ENCODE measurements at regions not wholly inside any gene's neighbourhood (a gene's known extent, or its start where the extent isn't known, plus 50 kb on each side); places are given as distances from the start of the nearest gene placed in this dataset.

DNA sequence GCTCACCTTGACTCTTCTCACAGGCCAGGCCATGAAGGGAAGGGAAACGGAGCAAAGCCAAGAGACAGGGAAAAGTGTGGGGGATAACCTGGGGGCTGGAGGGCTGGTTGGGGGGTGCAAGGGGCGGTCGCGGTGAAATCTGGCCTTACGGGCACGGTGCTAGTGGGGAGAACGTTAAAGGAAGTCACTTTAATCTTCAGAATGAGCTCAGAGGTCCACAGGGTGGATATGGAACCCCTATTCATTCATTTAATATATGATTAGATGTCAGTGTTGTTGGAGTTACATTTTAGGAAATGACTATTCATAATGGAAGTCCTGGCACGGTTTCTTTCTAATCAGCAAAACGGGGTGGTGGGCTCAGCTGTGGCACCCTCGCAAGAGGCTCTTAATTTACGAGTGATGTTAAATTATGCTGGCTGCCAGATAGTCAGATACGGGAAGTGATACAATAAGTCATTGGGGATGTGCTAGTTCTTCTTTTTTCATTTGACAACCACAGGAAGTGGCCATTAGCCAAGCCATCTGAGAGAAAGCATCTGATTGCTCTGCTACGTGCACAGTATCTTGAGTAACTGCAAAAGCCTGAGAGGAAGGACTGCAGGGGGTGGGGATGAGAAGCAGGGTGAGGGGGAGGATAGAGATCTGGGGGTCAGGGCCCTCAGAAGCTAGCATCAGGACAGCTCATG, 253.0 kb downstream of the QKI start:
- DNase-seq, result no peak

DNA sequence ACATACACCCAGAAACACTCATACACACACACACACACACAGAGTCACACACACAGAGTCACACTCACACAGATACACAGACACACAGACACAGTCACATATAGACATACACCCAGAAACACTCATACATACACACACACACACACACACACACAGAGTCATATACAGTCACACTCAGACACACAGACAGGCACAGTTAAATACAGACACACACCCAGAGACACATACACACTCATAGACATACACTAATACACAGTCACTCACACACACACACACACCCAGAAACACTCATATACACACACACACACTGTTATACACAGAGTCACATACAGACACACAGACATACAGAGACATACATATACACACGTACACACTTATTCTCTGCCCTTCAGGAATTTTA, 250.9 kb downstream of the QKI start:
- DNase-seq, result no peak

DNA sequence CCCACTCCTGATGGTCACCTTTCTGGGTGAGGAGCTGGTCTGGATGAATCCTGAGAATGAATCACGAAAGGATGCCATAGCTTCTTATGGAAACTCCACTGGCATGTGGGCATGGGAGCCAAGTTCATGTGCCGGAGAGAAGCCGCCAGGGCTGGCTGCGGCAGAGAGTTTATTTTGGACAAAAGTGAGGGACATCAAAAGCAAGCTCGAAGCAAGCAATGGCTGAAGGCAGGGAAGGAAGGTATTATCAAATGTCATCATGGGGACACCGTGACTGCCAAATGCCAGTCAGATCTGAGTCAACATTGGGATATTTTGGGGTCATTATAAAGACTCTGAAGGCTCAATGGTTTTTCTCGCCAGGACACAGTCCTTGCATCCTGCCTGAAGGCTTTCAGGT, 249.1 kb downstream of the QKI start:
- DNase-seq, result no peak

DNA sequence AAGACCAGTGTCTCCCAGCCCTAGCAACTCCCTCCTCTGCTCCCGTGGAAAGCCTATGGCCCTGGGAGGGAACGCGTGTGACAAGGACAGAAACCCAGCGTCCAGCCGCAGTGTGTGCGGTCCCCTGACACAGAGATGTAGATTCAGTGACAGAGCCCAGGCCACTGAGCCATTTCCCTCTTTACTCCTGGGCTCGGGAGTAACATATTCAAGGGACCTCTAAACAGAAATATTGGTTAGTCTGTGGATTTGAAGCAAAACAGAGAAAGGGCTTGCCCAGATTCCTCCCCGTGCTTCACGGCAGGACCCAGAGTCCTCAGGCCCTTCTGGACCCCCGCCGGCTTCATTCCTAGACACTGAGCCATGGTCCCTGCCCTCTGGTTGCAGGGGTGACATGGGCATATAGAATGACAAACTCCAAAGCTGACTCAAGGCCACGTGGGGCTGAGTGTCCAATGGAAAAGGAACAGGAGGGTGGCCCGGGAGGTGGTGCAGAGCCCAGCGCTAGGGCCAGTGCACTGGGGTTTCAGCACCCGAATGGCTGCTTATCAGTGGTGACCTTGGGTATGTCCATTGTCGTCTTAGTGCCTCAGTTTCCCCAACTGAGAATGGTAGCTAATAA, 248.2 kb downstream of the QKI start:
- no peak for DNase-seq

DNA sequence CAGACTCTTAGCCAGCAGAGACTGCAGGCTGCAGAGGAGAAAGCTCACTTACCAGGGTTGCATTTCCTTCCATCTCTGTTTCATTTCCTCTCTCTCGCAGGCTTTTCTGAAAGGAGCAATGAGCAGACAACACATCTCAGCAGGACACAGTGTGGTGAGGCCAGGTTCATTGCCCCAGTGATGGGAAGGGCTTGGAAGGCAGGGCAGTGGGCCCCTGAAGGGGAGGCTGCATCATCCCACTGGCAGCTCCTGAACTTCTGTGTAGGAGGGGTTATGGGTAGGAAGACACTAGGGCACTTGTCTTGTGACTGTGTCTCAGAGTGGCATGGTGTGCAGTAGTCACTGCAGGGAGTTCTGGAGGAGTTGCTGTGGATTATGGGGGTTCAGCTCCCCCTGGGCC, 246.8 kb downstream of the QKI start:
- no peak for DNase-seq

DNA sequence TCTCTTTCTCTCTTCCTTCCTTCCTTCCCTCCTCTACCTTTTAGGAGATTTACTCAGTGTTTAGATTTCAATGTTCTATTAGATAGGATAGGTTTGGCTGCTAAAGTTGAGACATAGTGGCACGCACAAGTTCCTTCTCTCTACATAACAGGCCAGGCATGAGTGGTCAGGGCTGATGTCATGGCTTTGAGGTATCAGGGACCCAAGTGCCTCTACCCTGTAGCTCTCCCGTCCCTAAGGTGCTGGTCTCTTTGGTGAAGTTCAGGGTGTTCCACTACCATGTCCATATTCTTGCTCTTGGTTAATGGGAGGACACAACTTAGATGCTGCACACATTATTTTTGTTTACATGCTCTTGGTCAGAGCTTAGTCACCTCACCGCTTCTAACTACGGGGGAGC, 245.3 kb downstream of the QKI start:
- DNase-seq, result no peak

DNA sequence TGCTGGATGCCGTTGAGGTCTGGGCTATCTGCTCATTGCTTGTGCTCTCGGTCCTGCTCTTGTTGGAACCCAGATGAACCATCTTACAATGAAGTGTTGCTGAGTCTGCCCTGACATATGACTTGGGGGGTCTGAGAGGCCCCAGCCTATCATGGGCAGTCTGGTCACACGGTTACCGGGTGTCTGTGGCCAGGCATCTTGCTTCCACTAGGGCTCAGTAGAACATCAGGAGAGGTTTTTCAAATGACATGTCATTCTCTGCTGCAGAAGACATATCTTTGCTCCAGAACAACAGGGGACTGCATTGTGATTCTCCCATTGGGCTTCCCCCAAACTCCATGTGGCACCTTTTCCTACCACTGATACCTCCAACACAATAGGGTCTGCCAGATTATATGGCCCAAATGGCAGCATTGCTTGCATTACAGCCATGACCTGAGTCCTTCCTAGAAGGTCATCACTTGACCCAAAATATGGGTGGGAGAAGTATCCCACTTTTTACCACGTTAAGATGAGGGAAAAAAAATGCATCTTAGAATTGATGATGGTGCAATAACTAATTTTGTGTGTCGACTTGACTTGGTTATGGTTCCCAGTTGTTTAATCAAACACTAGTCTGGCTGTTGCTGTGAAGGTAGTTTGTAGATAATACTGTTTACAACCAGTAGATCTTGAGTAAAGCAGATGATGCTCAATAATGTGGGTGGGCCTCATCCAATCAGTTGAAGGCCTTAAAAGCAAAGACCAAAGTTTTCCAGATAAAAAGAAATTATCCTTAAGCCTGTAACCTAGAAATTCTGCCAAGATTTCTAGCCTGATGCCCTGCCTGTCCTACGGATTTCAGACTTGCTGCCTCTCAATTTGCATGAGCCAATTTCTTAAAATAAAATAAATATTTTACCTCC, 241.0 kb downstream of the QKI start:
- no peak for DNase-seq

DNA sequence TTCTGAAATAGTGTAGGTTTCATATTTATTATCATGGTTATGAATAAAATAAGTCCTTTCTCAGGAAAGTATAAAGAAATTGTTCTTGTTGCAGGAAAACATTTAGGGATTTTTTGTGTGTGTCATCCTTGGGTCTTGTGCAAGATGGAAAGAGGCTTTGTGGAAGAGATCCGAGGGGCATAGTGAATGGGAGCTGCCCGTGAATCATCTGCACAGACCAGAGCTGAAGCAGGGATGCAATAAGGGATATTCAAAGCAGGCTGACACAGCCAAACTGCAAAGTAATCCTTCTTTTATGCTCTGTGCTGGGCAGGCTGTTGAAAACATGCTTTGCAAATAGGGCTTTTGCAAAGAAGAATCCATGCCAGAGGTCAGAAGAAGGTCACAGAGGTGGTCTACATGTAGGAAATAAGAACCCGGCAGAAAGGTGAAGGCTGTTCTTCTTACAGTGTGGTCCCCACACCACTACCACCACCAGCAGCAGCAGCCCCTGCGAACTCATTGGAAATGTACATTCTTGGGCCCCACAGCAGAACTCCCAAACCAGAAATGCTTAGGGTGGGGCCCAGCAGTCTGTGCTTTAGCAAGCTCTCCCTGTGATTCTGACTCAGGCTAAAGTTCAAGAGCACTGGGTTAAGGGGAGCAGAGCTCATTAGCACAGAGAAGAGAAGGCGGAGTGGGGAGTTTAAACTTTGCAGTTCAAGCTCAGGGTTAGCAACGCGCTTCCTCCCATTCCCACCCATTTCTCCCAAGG, 237.6 kb downstream of the QKI start:
- no peak for DNase-seq

DNA sequence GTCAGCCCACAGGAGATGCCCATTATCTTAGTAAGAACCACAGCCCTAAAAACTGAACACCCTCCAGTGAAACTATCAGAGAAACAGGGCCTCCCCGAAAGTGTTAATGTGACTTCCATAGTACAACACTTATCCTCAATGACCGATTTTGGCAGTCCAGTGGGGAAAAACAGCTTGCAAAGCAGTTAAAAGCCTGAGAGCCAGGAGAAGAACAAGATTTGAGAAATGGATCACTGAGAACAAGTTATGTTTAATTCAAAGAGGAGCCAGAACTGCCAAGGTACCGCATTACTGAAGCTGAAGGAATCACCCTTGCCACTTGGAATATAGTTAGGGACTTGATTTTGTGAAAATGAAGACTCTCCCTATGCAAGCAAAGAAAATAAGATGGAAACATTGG, 236.9 kb downstream of the QKI start:
- DNase-seq, result no peak

DNA sequence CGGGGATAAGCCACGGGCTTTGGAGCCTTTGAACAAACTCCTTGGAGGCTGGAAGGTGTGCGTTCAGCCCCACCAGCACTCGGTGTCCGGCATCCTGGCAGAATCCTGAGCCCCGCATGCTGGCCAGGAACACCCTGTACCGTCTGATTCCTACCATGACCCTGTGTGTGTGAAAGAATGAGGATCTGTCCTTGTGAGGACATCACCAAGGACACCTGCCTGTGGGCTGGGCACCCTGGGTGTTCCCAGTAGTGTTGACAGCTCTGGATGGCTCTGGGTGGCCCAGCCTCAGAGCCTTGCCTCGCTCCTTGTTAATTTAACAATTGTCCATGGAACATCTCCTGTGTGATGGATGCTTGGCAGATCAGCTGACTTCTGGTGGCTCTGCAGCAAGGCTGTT, 234.3 kb downstream of the QKI start:
- no peak for DNase-seq

DNA sequence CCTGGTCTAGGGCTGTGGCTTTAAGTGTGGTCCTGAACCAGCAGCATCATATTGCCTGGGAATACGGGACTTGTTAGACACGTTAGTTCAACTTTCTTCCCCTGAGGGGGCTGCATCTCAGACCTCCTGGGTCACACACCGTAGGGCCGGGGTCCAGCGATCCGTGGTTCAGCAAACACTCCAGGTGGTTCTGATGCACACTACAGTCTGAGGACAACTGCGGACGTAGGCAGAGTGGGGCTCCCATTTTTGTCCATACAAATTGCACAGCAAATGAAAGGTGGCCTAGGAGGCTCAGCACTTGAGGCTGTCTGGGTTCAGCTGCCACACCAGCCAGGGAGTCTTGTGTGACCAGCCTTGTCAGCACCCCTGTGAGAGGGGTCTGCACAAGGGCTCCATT, 233.1 kb downstream of the QKI start:
- DNase-seq, result no peak

DNA sequence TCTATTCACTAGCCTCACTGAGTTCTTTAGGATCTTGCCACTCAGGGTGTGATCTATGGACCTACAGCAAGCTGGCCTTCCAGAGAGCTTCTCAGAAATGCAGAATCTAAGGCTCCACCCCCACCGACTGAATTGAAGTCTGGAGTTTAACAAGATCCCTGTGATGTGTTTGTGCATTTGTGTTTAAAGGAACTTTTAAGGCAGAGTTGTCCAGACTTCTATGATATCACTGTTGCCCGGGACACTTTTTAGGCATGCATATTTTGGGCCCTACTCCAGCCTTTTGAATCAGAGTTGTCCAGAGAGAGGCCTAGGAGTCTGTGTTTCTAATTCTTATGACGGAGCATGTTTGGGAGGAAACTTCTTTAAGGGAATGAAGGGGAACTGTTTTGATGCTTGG, 232.3 kb downstream of the QKI start:
- no peak for DNase-seq

DNA sequence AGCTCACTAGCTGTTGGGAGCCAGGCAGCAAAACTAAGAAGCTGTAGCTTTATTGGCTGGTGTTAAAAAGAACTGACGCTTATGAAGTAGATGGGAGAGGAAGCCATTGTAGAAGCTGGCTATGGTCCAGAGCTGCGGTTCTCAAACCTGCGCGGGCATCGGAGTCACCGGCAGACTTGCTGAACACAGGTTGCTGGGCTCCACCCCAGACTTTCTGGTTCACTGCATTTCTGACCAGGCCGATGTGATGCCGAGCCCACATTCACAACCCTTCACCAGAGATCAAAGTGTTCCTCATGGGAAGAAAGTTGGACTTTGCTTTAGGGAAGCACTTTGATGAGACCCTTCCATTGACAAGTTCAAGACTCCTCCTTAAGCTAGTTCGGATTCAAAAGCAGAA, 231.6 kb downstream of the QKI start:
- no peak for DNase-seq

DNA sequence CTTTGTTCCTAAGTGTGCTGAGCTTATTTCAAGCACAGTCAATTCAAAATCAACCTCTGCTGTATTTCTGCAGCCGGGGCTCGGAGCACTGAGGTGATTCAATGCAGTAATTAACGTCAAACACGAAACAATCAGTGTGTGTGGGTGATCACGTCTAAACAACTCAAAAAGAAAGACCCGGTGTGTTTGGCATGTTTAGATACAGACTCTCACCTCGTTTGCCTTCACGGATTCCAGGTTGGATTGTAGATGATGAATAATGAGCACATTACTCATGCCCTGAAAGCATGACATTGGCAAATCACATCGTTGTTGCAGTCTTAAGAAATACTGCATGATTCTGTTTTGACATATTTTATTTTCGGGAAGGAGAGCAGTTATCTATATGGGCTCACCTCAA, 231.0 kb downstream of the QKI start:
- DNase-seq, result no peak

DNA sequence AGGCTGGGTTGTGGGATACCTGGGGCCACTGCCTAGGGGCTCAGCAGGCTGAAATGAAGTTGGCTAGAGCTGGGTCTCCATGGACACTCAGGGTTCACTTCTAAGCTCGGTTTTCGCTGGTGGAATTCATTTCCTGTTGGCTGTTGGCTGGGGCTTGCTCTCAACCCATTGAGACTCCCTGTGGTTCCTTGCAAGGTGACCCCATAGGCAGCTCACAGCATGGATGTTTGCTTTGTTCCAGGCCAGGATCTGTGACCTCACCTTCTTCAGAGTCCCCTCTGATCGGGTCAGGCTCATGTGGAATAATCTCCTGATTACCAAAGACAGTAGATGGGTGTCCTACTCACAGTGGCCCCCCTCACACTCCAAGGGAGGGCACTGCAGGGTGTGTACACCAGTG, 229.3 kb downstream of the QKI start:
- no peak for DNase-seq

DNA sequence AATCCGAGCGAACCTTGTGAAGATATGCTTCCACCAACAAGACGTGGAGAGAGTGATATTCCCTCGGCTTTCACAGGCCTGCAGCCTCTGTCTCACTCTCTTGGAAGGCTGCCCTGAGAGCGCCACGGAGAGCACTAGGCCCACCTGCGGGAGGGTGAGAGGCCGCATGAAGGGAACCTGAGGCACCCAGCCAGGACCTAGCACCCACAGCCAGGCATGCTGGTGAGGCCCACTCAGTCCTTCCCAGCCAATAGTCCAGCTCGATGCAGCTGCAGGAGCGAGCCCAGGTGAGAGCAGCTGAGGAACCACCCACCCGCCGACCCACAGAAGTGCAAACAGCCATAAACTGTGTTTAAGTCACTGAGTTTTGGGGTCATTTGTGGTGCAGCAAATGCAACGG, 227.2 kb downstream of the QKI start:
- no peak for DNase-seq

DNA sequence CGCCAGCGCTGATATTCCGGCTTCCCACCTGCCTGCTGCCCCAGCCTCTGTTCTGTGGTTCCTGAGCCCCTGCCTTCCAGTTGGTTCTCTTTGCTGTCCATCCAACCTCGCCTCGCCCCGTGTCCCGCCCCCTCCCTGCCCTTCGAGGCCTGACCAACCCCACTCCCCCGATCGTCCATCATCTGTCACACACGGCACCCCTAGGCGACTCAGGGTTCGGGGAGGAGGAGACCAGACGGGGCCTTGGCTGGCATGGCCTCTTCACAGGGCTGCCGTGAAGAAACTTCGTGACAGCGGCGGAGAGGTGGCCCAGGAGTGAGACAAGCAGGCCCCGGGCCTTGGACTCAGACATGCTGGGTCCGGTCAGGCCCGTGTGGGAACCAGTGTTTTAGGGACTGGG, 226.1 kb downstream of the QKI start:
- DNase-seq, result no peak

DNA sequence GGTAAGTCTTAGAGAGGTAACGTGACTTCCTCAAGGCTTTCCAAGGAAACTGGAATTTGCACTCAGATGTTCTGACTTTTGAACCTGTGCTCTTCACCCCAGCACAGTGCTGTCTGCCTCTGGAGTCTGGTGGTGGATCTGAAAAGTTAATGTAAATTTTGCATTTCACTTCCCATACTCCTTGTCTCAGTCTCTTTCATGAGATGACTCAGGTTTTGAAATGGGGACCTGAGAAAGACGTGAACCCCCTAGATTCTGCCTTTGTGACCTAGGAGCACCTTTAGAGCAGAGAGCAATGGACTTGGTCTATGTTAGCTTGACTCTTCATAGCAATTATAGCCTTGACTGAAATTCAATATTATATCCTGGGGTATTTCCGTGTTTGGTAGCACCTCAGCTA, 223.0 kb downstream of the QKI start:
- DNase-seq, result no peak

DNA sequence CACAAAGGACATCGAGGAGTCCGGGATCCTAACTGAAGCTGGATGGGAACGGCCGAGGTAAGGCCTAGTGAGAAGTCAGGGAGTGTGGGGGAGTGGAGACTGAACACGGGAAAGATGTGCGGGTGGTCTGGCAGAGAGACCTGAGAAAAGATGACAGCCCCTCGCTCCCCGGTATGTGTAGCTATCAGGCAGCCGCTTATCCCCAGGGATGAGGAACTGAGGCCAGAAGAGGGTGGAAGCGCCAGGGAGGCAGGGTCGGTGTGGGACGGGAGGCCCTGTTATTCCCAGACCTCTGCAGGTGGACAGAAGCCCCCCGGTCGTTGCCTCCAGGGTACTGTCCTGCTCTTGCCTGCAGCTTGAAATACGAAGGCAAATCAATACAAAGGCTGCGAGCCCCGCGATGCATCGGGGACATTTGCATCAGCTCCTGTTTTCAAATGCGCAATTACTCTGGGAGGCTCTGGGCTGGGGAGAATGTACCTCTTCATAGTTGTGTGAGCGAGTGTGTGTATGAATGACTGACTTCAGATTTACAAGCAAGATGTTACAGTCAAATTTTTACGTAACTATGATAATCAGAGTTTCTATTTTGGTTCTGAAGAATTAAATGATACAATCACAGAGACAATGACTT, 221.3 kb downstream of the QKI start:
- DNase-seq, result no peak

DNA sequence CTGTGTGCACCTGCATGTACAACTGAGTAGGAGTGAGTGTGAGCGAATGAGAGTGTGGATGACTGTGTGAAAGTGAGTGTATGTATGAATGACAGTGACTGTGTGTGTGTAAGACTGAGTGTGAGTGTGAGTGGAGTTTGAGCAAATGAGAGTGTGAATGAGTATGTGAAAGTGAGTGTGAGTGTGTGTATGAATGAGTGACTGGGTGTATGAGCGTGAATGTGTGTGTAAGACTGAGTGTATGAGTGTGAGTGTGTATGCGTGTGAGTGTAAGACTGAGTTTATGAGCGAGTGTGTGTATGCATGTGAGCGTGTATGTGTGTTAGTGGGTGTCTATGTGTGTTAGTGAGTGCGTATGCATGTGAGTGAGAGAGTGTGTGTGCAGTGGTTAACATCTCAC, 220.8 kb downstream of the QKI start:
- no peak for DNase-seq

DNA sequence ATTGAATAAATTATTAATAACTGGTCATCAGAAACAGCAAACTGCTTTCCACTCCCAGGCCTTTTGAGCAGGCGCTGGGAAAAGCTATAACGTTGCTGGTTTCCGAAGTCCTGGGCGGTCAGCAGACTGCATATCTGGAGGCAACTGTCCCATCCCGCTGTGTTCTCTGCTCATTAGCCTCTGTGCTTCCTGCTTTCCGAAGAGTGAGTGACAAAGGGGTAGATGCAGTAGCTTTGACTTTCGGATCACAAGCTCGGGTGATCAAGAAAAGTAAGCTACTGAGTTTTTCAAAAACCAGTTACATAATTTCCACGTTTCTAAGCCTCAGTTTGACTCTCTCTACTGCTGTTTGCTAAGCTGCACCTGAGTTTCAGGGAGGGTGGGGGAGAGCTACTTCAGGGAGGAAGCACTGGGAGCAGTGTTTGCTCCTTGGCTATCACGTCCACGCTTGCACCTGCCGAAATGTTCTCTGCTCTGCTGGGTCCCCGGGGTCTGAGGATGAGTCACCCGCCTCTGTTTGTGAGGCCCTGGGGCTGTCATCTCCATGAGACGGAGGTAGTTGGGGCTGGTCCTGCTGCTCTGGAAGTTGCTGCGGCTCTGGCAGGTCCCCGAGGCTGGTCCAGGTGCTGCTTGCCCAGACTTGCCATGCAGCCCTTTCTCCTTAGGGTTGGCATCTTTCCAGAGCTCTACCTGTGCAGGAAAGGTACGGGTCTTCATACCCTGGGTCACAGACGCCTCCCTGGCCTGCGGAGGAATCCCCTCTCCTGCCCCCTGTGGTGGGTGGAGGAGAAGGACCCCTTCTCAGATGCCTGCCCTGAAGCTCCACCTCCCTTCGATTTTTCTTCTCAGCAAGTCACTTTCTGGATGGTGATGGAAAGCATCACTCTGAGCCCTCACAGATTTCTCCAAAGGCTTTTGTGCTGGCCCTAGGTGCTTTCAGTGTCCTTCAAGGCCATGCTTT, 220.0 kb downstream of the QKI start:
- DNase-seq, result no peak

DNA sequence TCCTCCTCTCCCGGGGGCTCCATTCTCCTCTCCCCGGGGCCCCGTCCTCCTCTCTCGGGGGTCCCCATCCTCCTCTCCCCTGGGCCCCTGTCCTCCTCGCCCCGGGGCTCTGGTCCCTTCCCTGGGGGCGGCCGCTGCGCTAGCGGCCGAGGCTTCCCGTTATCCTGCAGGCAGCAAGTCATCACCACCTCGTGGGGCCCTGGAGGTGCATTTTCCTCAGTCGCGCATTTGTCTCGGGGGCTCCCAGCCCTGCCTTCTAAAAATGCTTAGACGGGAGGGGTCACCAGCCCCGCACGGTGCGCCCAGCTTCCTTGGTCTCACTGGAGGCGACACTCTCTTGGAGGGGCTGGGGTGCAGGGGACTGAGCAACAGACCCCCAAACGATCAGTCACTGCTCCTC, 216.5 kb downstream of the QKI start:
- DNase-seq, result no peak
